ENCODE measurements at regions not wholly inside any gene's neighbourhood (a gene's known extent, or its start where the extent isn't known, plus 50 kb on each side); places are given as distances from the start of the nearest gene placed in this dataset.

DNA sequence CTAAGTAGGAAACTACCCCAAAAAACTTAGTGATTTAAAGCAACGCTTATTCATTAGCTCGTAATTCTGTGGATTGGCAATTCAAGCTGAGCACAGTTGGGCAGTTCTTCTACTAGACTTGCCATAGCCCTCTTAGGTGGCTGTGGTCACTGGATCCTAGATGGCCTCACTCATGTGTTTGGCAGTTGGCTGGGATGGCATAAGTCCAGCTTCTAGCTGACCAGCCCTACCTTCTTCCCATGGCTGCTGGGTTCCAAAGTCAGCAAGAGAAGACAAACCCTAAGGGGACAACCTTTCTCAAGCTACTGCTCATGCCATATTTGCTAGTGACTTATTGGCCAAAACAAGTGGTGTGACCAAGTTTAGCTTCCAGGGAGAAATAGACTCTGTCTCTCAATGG, 95.3 kb downstream of the COPS8 start:
- Histone ChIP-seq H3K27me3 (ENCODE audit: insufficient read depth, insufficient read length) (no peaks in the 10 kb centered on the region), H3K4me1 (ENCODE audit: insufficient read depth, insufficient read length) (peaks cover 3% of the 10 kb centered on the region), H3K36me3 (ENCODE audit: insufficient read depth, insufficient read length, low read length) (no peaks in the 10 kb centered on the region), H3K4me3 (ENCODE audit: insufficient read length, low read depth) (no peak overlapping the region), H3K9ac (ENCODE audit: insufficient read length, low read depth) (no peak overlapping the region), H3K9me3 (ENCODE audit: insufficient read depth, low read length) (no peaks in the 10 kb centered on the region)
- DNase-seq (ENCODE audit: low read depth, low spot score), result no peak
- no peak for TF ChIP-seq YY1 (IDR thresholded peaks at IDR 0.05; ENCODE audit: insufficient read depth, insufficient read length)
- TF ChIP-seq ZNF274 (IDR thresholded peaks at IDR 0.05; ENCODE audit: low read depth, low read length), result no peak
- TF ChIP-seq SUZ12 (IDR thresholded peaks at IDR 0.05; ENCODE audit: extremely low read depth, insufficient read depth, insufficient read length), result no peak

DNA sequence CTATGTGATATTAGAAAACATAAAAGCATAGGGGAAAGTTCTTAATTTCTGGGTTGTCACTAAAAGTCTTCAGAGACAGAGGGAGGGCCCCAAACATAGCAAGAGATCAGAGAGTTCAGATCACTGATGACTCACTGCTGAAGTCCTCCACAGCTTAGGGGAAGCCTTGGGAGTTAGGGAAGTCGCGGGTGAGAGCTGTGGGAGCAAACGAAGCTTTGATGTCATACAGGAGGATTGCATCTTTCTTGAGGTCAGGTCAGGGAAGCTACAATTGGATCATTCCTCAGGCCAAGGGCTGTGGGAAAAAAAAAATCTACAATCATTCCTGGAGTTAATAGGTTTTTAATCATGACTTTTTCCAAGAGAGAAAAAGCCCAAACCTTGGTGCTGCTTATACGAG, 96.2 kb downstream of the COPS8 start:
- TF ChIP-seq YY1 (IDR thresholded peaks at IDR 0.05; ENCODE audit: insufficient read depth, insufficient read length) (no peak), SUZ12 (IDR thresholded peaks at IDR 0.05; ENCODE audit: extremely low read depth, insufficient read depth, insufficient read length) (no peak), ZNF274 (IDR thresholded peaks at IDR 0.05; ENCODE audit: low read depth, low read length) (no peak)
- no peak for DNase-seq (ENCODE audit: low read depth, low spot score)
- Histone ChIP-seq H3K4me1 (ENCODE audit: insufficient read depth, insufficient read length) (peaks cover 3% of the 10 kb centered on the region), H3K9me3 (ENCODE audit: insufficient read depth, low read length) (no peaks in the 10 kb centered on the region), H3K9ac (ENCODE audit: insufficient read length, low read depth) (no peak overlapping the region), H3K27me3 (ENCODE audit: insufficient read depth, insufficient read length) (no peaks in the 10 kb centered on the region), H3K4me3 (ENCODE audit: insufficient read length, low read depth) (no peak overlapping the region), H3K36me3 (ENCODE audit: insufficient read depth, insufficient read length, low read length) (no peaks in the 10 kb centered on the region)

GRCh38 chr2:237182422-237183123, 96.9 kb downstream of the COPS8 start:
- Histone ChIP-seq H3K4me3 (ENCODE audit: insufficient read length, low read depth) (no peak overlapping the region), H3K9ac (ENCODE audit: insufficient read length, low read depth) (no peak overlapping the region), H3K27me3 (ENCODE audit: insufficient read depth, insufficient read length) (no peaks in the 10 kb centered on the region), H3K9me3 (ENCODE audit: insufficient read depth, low read length) (no peaks in the 10 kb centered on the region), H3K4me1 (ENCODE audit: insufficient read depth, insufficient read length) (peaks cover 3% of the 10 kb centered on the region), H3K36me3 (ENCODE audit: insufficient read depth, insufficient read length, low read length) (no peaks in the 10 kb centered on the region)
- TF ChIP-seq ZNF274 (IDR thresholded peaks at IDR 0.05; ENCODE audit: low read depth, low read length) (no peak), SUZ12 (IDR thresholded peaks at IDR 0.05; ENCODE audit: extremely low read depth, insufficient read depth, insufficient read length) (no peak), YY1 (IDR thresholded peaks at IDR 0.05; ENCODE audit: insufficient read depth, insufficient read length) (no peak)
- DNase-seq (ENCODE audit: low read depth, low spot score), result no peak

DNA sequence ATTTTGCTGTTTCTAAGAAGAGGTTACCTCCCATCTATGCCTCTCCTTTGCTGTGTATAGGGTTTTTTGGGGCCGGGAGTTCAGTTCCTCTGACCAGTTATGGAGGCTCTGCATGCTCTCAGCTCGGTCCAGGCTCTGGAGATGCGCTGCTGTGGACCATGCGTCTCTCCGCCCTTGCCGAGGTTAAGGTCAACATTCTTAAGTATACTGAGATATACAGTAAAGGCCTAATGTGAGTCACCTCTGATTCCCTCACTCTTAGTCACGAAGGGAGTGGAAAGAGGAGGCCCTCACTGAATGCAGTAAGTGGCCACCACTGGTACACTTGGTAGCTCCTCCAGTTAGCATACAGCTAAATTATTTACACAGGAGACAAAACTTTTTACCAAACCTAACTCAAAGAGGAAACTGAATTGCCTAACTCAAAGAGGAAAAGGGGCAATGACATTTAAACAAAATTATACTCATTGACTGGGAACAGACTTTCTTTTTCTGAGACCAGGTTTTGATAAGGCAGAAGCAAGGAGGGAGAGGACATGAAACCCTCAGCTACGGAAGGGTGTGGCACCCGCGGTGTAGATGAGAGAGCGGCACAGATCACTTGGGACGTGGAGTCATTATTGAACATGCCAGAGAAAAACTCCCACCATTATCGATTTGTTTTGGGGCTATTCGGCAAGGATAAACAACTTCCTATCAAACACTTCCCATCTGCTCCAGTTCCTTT, 98.7 kb downstream of the COPS8 start:
- DNase-seq (ENCODE audit: low read depth, low spot score), result no peak
- Histone ChIP-seq H3K27me3 (ENCODE audit: insufficient read depth, insufficient read length) (no peaks in the 10 kb centered on the region), H3K4me1 (ENCODE audit: insufficient read depth, insufficient read length) (peaks cover 3% of the 10 kb centered on the region), H3K9ac (ENCODE audit: insufficient read length, low read depth) (no peak overlapping the region), H3K36me3 (ENCODE audit: insufficient read depth, insufficient read length, low read length) (no peaks in the 10 kb centered on the region), H3K4me3 (ENCODE audit: insufficient read length, low read depth) (no peak overlapping the region), H3K9me3 (ENCODE audit: insufficient read depth, low read length) (no peaks in the 10 kb centered on the region)
- no peak for TF ChIP-seq YY1 (IDR thresholded peaks at IDR 0.05; ENCODE audit: insufficient read depth, insufficient read length)
- TF ChIP-seq SUZ12 (IDR thresholded peaks at IDR 0.05; ENCODE audit: extremely low read depth, insufficient read depth, insufficient read length), result no peak
- no peak for TF ChIP-seq ZNF274 (IDR thresholded peaks at IDR 0.05; ENCODE audit: low read depth, low read length)

DNA sequence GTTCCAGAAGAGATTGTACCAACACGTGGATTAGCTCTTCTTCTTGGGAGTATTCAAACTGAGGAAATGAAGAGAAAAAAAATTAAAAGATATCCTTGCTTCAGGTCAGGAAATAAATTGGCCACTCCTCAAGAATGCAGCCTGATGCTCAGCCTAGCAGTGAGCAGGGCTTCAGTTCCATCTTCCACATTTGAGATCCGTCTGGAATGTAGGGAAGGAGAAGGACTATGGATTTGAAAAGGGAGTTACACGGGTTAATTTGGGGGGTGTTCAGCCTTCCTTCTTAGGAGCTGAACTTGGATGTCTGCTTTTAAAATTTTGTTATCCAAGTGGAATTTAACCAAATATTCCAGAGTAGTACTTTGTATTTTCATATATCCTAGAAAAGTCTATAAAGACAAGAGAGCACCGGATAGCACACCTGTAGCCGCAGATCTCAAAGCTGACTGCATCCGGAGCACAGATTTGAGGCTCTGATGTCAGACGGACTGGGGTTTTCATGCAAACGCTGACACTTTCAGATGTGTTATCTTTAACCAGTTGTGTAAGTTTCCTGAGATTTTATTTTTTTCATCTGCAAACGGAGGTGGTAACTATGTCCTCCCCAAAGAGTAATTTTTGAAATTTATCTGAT, 99.3 kb downstream of the COPS8 start:
- H3K27me3 ChIP-seq (ENCODE audit: insufficient read depth, insufficient read length), result no peaks in the 10 kb centered on the region
- no peaks in the 10 kb centered on the region for H3K9me3 ChIP-seq (ENCODE audit: insufficient read depth, low read length)
- peaks cover 3% of the 10 kb centered on the region for H3K4me1 ChIP-seq (ENCODE audit: insufficient read depth, insufficient read length)
- no peak overlapping the region for H3K9ac ChIP-seq (ENCODE audit: insufficient read length, low read depth)
- TF ChIP-seq YY1 (IDR thresholded peaks at IDR 0.05; ENCODE audit: insufficient read depth, insufficient read length), result no peak
- no peak for TF ChIP-seq SUZ12 (IDR thresholded peaks at IDR 0.05; ENCODE audit: extremely low read depth, insufficient read depth, insufficient read length)
- no peak for TF ChIP-seq ZNF274 (IDR thresholded peaks at IDR 0.05; ENCODE audit: low read depth, low read length)
- no peak overlapping the region for H3K4me3 ChIP-seq (ENCODE audit: insufficient read length, low read depth)
- H3K36me3 ChIP-seq (ENCODE audit: insufficient read depth, insufficient read length, low read length), result no peaks in the 10 kb centered on the region
- DNase-seq (ENCODE audit: low read depth, low spot score), result no peak

GRCh38 chr2:237185553-237185925, 99.8 kb downstream of the COPS8 start:
- peaks cover 3% of the 10 kb centered on the region for H3K4me1 ChIP-seq (ENCODE audit: insufficient read depth, insufficient read length)

GRCh38 chr2:237189799-237190198, 104.1 kb downstream of the COPS8 start:
- TF ChIP-seq SUZ12 (IDR thresholded peaks at IDR 0.05; ENCODE audit: extremely low read depth, insufficient read depth, insufficient read length) (no peak), ZNF274 (IDR thresholded peaks at IDR 0.05; ENCODE audit: low read depth, low read length) (no peak), YY1 (IDR thresholded peaks at IDR 0.05; ENCODE audit: insufficient read depth, insufficient read length) (no peak)
- H3K9me3 ChIP-seq (ENCODE audit: insufficient read depth, low read length), result no peaks in the 10 kb centered on the region

More at GRCh38 chr2:237185553-237185925, 99.8 kb downstream of the COPS8 start:
- Histone ChIP-seq H3K9me3 (ENCODE audit: insufficient read depth, low read length) (no peaks in the 10 kb centered on the region), H3K9ac (ENCODE audit: insufficient read length, low read depth) (no peak overlapping the region), H3K36me3 (ENCODE audit: insufficient read depth, insufficient read length, low read length) (no peaks in the 10 kb centered on the region), H3K4me3 (ENCODE audit: insufficient read length, low read depth) (no peak overlapping the region), H3K27me3 (ENCODE audit: insufficient read depth, insufficient read length) (no peaks in the 10 kb centered on the region)
- DNase-seq (ENCODE audit: low read depth, low spot score), result no peak
- TF ChIP-seq YY1 (IDR thresholded peaks at IDR 0.05; ENCODE audit: insufficient read depth, insufficient read length), result no peak
- no peak for TF ChIP-seq SUZ12 (IDR thresholded peaks at IDR 0.05; ENCODE audit: extremely low read depth, insufficient read depth, insufficient read length)
- TF ChIP-seq ZNF274 (IDR thresholded peaks at IDR 0.05; ENCODE audit: low read depth, low read length), result no peak

More at GRCh38 chr2:237189799-237190198, 104.1 kb downstream of the COPS8 start:
- H3K4me1 ChIP-seq (ENCODE audit: insufficient read depth, insufficient read length), result no peaks in the 10 kb centered on the region
- no peak for DNase-seq (ENCODE audit: low read depth, low spot score)
- H3K4me3 ChIP-seq (ENCODE audit: insufficient read length, low read depth), result no peak overlapping the region
- no peak overlapping the region for H3K9ac ChIP-seq (ENCODE audit: insufficient read length, low read depth)
- no peaks in the 10 kb centered on the region for H3K36me3 ChIP-seq (ENCODE audit: insufficient read depth, insufficient read length, low read length)
- H3K27me3 ChIP-seq (ENCODE audit: insufficient read depth, insufficient read length), result no peaks in the 10 kb centered on the region

All from NT2/D1 (cell line).